ENCODE measurements at regions not wholly inside any gene's neighbourhood (a gene's known extent, or its start where the extent isn't known, plus 50 kb on each side); places are given as distances from the start of the nearest gene placed in this dataset.
"Not testable (repeated sequence)": the region's sequence is repeated elsewhere in the genome, so short reads cannot be mapped to it uniquely, and the experiment has no call there.

- in situ Hi-C loops (cut with MboI; ENCODE audit: low sequenced_read_pairs, unreplicated experiment) = no loop called here
- TF ChIP-seq CTCF (IDR thresholded peaks at IDR 0.05; ENCODE audit: borderline replicate concordance, control extremely low read depth, extremely low read depth, insufficient read depth, missing control alignments) = no peak
- DNase-seq (ENCODE audit: low spot score) = no peak
These were observed 602.0 kb upstream of the C16orf82 start for GRCh38 chr16:26464576-26465266.

- in situ Hi-C loops (cut with MboI; ENCODE audit: low sequenced_read_pairs, unreplicated experiment); DNase-seq (ENCODE audit: low spot score): not testable (repeated sequence)
These were observed 592.3 kb upstream of the C16orf82 start for GRCh38 chr16:26474405-26474804.

GRCh38 chr16:26475596-26475995, 591.1 kb upstream of the C16orf82 start:
- no peak for DNase-seq (ENCODE audit: low spot score)
- no peak for TF ChIP-seq CTCF (IDR thresholded peaks at IDR 0.05; ENCODE audit: borderline replicate concordance, control extremely low read depth, extremely low read depth, insufficient read depth, missing control alignments)
- in situ Hi-C loops (cut with MboI; ENCODE audit: low sequenced_read_pairs, unreplicated experiment) = no loop called here

- no peak for DNase-seq (ENCODE audit: low spot score)
- TF ChIP-seq CTCF (IDR thresholded peaks at IDR 0.05; ENCODE audit: borderline replicate concordance, control extremely low read depth, extremely low read depth, insufficient read depth, missing control alignments) = no peak
- in situ Hi-C loops (cut with MboI; ENCODE audit: low sequenced_read_pairs, unreplicated experiment) = no loop called here
These were observed 575.5 kb upstream of the C16orf82 start for GRCh38 chr16:26491101-26491670.

- no peak for DNase-seq (ENCODE audit: low spot score)
- in situ Hi-C loops (cut with MboI; ENCODE audit: low sequenced_read_pairs, unreplicated experiment) = no loop called here
- no peak for TF ChIP-seq CTCF (IDR thresholded peaks at IDR 0.05; ENCODE audit: borderline replicate concordance, control extremely low read depth, extremely low read depth, insufficient read depth, missing control alignments)
These were observed 574.8 kb upstream of the C16orf82 start for GRCh38 chr16:26491962-26492361.

GRCh38 chr16:26493751-26494150, 573.0 kb upstream of the C16orf82 start:
- no peak for DNase-seq (ENCODE audit: low spot score)
- in situ Hi-C loops (cut with MboI; ENCODE audit: low sequenced_read_pairs, unreplicated experiment) = no loop called here
- TF ChIP-seq CTCF (IDR thresholded peaks at IDR 0.05; ENCODE audit: borderline replicate concordance, control extremely low read depth, extremely low read depth, insufficient read depth, missing control alignments) = no peak

- DNase-seq (ENCODE audit: low spot score) = no peak
- in situ Hi-C loops (cut with MboI; ENCODE audit: low sequenced_read_pairs, unreplicated experiment) = no loop called here
- no peak for TF ChIP-seq CTCF (IDR thresholded peaks at IDR 0.05; ENCODE audit: borderline replicate concordance, control extremely low read depth, extremely low read depth, insufficient read depth, missing control alignments)
These were observed 568.8 kb upstream of the C16orf82 start for GRCh38 chr16:26497896-26498295.

All from GM13976 (cell line).